ENCODE measurements at regions not wholly inside any gene's neighbourhood (a gene's known extent, or its start where the extent isn't known, plus 50 kb on each side); places are given as distances from the start of the nearest gene placed in this dataset.

GRCh38 chr12:91349476-91349875, 166.9 kb upstream of the DCN start:
- TF ChIP-seq EZH2phosphoT487 (IDR thresholded peaks at IDR 0.05; ENCODE audit: low read depth) (no peak), CTCF (IDR thresholded peaks at IDR 0.05; ENCODE audit: low read depth, low read length) (no peak)

All from OCI-LY3 (cell line).